Ovary (tissue), 7 donors: ENCODE measurements at regions not wholly inside any gene's neighbourhood (a gene's known extent, or its start where the extent isn't known, plus 50 kb on each side); places are given as distances from the start of the nearest gene placed in this dataset.

ENCODE experiments used
- DNase-seq, 5 donors: peaks; one replicate each; pipeline ENCODE4 v3.0.0-alpha.2; 2019 to 2020
- H3K27ac ChIP-seq, 2 donors: fragments of 200-600 bp; one replicate each; pipeline versions ENCODE4 v1.5.1 to v1.8.0; 2019 to 2022
- H3K27me3 ChIP-seq: fragments of 200-600 bp; one replicate; pipeline ENCODE4 v1.8.0; 2022
- H3K36me3 ChIP-seq: fragments of 200-600 bp; sonication (generic); one replicate; pipeline ENCODE4 v1.5.1; 2019
- H3K4me1 ChIP-seq: one replicate; pipeline ENCODE4 v1.8.1; 2013; ENCODE audit warnings: mild to moderate bottlenecking, moderate library complexity; ENCODE audit not compliant: insufficient read depth
- H3K4me3 ChIP-seq: fragments of 200-600 bp; sonication (generic); one replicate; pipeline ENCODE4 v1.5.1; 2017
- H3K9me3 ChIP-seq, 2 donors: fragments of 200-600 bp in 1 of 2; sonication (generic) in 1 of 2; one replicate each; pipeline versions ENCODE4 v1.5.1 to v1.8.1; 2013 to 2019; ENCODE audit warnings: mild to moderate bottlenecking in 1 of 2, moderate library complexity in 1 of 2
- CTCF ChIP-seq, 3 donors: fragments of 450-650 bp in 2 of 3; fragments of 200-600 bp in 1 of 3; IDR thresholded peaks; one replicate each; pipeline versions ENCODE4 v1.5.1 to v1.8.0; 2016 to 2022; ENCODE audit warnings: antibody characterized with exemption in 3 of 3, mild to moderate bottlenecking in 1 of 3
- EP300 ChIP-seq: sonication (generic); formaldehyde crosslinking; IDR thresholded peaks from one replicate; pipeline ENCODE4 v1.6.1; 2017; ENCODE audit warnings: antibody characterized with exemption
- POLR2A ChIP-seq: fragments of 450-650 bp; IDR thresholded peaks from one replicate; pipeline ENCODE4 v1.6.1; 2017; ENCODE audit warnings: antibody characterized with exemption, mild to moderate bottlenecking, moderate library complexity
- WGBS, 3 donors: extraction: QIAGEN DNeasy Blood & Tissue Kit in 1 of 3; methylation state at CpG; one replicate each; pipeline versions ENCODE4 v1.1.5 to v1.1.7; 2013 to 2017; 5-methylcytosine and 5-hydroxymethylcytosine counted together
- intact Hi-C, 4 donors: fragments of 100-400 bp; cut with DNase I; formaldehyde crosslinking; loops; one replicate each; pipeline versions ENCODE4 v1.11.0 to v1.15.1; 2022 to 2023
- donor health status: DM: no; HTN: no; CAD: no; lungs with moderate emphysema.
- donor health status: DM: no; HTN: no; CAD: no.
- donor health status: Bipolar disorder and iron deficiency.
- donor health status: DM: no; HTN: no; CAD: no.
- donor health status: DM: yes; HTN: yes; CAD: no.

GRCh38 chr1:173337126-173337525 is 130.0 kb upstream of the TNFSF4 start:
- intact Hi-C loops: no loop called here
- Histone ChIP-seq H3K9me3 (no peaks in the 10 kb centered on the region), H3K4me3 (no peak overlapping the region), H3K36me3 (no peaks in the 10 kb centered on the region), H3K27ac (no peak overlapping the region), H3K27me3 (no peaks in the 10 kb centered on the region), H3K4me1 (no peaks in the 10 kb centered on the region)
- WGBS, 3 donors: 0 to 96% (median 65%) methylated on average over 1 of the region's 1 CpG
- TF ChIP-seq EP300 (no peak), POLR2A (no peak), CTCF (IDR thresholded peaks at IDR 0.05) (no peak)
- DNase-seq: no peak

GRCh38 chr1:173341307-173341706 is 134.2 kb upstream of the TNFSF4 start:
- Histone ChIP-seq H3K27ac (no peak overlapping the region), H3K4me3 (no peak overlapping the region), H3K27me3 (no peaks in the 10 kb centered on the region), H3K4me1 (no peaks in the 10 kb centered on the region), H3K36me3 (no peaks in the 10 kb centered on the region), H3K9me3 (no peaks in the 10 kb centered on the region)
- WGBS, 3 donors: 53 to 61% (median 57%) methylated on average over 5 of the region's 5 CpGs
- TF ChIP-seq POLR2A (no peak), EP300 (no peak), CTCF (IDR thresholded peaks at IDR 0.05) (no peak)
- intact Hi-C loops: no loop called here
- no peak for DNase-seq

- Histone ChIP-seq H3K36me3 (no peaks in the 10 kb centered on the region), H3K27ac (no peak overlapping the region), H3K9me3 (no peaks in the 10 kb centered on the region), H3K27me3 (no peaks in the 10 kb centered on the region), H3K4me3 (no peak overlapping the region), H3K4me1 (no peaks in the 10 kb centered on the region)
- intact Hi-C loops: no loop called here
- no peak for DNase-seq
- TF ChIP-seq EP300 (no peak), POLR2A (no peak), CTCF (IDR thresholded peaks at IDR 0.05) (no peak)
- 95 to 100% (median 96%) methylated on average over 1 of the region's 1 CpG for WGBS, 3 donors
Measured at GRCh38 chr1:173341971-173342370, 134.8 kb upstream of the TNFSF4 start.

GRCh38 chr1:173342736-173343135 is 134.4 kb upstream of the PRDX6 start:
- no peak overlapping the region for H3K4me3 ChIP-seq
- TF ChIP-seq EP300 (no peak), CTCF (IDR thresholded peaks at IDR 0.05) (no peak), POLR2A (no peak)
- intact Hi-C loops: no loop called here
- H3K4me1 ChIP-seq: no peaks in the 10 kb centered on the region
- no peak for DNase-seq
- H3K36me3 ChIP-seq: no peaks in the 10 kb centered on the region
- WGBS, 3 donors: 56 to 69% (median 65%) methylated on average over 2 of the region's 2 CpGs
- no peaks in the 10 kb centered on the region for H3K27me3 ChIP-seq
- no peak overlapping the region for H3K27ac ChIP-seq
- no peaks in the 10 kb centered on the region for H3K9me3 ChIP-seq
